HG03378 (cell line): ENCODE measurements at regions not wholly inside any gene's neighbourhood (a gene's known extent, or its start where the extent isn't known, plus 50 kb on each side); places are given as distances from the start of the nearest gene placed in this dataset.

Experiments
- ATAC-seq: cut with Tn5 transposase; IDR thresholded peaks from one replicate; pipeline ENCODE4 v1.9.1; 2021; ENCODE audit warnings: mild to moderate bottlenecking, moderate library complexity; ENCODE audit not compliant: unreplicated experiment

GRCh38 chr3:18648159-18648558 is 223.0 kb upstream of the SATB1 start:
- no peak for ATAC-seq

- no peak for ATAC-seq
Observed at GRCh38 chr3:18645619-18646018, 220.5 kb upstream of the SATB1 start.

DNA sequence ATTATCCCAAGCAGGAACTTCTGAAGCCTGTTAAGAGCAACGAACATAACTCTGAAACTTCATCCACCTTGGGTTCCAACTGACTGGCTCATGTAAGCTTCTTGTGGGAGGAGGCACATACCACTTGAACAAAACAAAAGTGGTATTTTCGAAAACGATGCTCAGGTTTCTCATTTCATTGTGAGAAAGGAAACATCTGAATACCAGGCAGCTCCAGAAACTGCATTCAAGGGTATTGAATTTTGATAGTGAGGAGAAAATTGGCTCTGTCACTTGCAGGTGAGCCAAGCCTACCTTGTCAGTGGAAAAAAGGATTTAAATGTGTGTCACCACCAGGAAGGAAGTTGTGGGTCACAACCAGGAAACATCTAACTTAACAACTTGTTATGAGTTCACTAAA is 218.1 kb upstream of the SATB1 start:
- ATAC-seq = no peak

DNA sequence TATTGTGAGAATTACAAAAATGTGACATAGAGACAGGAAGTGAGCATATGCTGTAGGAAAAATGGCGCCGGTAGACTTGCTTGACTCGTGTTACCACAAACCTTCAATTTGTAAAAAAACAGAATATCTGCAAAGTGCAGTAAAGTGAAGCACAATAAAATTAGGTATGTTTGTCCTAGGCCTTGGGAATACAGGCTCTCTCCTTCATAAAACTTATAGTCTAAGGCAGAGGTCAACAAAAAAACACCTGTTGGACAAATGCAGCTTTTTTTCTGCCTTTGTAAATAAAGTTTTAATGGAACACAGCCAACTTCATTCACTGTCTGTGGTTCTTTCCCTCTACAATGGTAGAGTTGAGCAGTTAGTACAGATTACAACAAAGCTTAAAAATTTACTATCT is 216.8 kb upstream of the SATB1 start:
- ATAC-seq = no peak

DNA sequence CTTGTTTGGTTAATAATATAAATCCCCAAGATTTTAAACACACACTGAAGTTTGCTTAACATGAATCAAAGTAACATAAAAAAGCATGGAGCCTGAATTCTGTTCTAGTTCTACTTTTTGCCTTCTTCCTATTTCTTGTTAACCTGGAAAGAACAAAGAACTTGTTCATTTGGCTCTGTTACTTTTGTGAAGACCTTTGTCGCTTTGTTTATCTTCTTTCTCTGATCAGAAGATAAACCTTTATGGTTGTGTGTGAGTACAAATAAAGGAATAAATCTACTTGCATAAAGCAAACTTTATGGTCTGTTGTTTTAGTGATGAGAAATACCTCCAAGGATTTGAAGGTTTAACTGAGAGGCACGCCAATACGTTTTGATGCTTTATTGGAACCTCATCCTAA is 210.1 kb upstream of the SATB1 start:
- ATAC-seq = no peak

DNA sequence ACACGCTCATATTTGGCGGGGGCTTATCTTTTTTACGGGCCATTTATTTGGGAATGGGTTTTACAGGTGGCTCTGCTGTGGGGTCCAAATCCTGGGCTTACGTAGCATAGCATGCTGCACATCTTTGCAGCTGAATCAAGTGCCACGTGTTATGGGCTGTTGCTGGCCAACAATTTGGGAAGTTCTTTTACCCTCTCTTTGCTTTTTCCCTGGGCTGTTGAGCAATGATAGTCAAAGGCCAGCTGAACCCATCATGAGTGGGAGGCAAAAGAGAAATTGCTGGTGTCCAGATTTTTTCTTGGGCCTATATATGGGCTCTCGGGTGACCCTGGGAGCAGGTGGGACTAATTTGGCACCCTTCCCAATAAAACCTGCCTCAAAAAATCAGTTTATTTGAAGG is 209.3 kb upstream of the SATB1 start:
- no peak for ATAC-seq

DNA sequence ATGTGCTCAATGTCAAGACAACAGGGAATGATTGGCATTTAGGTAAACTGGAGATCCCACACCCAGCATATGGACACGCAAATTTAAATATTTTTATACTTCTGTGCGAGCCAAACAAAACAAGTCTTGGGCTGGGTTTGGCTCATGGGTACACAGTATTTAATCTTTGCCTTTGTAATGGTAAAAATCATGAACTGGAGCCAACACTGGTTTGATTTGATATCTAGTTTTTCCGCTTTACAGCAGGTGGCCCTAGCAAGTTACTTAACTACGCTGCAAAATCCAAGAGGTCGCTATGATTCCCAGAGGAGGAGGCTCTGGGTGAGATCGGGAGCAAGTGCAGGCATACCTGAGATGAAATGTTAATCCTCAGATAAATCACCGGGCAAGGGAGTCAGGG is 207.9 kb upstream of the SATB1 start:
- no peak for ATAC-seq

DNA sequence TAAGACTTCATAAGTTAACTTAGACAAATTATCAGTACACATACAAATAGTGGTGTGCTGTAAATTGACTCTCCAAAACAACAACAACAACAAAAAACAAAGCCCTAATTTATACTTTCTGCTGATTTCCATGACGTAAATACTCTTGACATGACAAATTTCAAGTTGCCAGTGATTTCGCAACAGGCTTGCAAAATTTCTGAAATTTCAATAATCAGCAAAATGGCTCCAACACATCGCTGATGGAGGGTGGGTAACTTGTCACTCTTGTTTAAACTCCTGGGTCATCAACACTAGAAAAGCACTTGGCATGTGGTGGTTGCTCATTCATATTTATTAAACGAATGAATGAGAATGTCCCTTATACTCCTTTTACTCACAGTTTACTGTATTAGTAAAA is 205.2 kb upstream of the SATB1 start:
- ATAC-seq = no peak

- ATAC-seq = no peak
Observed at GRCh38 chr3:18625085-18625484, 199.9 kb upstream of the SATB1 start.

GRCh38 chr3:18623220-18623619 is 198.1 kb upstream of the SATB1 start:
- ATAC-seq = no peak

- no peak for ATAC-seq
Observed at GRCh38 chr3:18618723-18619122, 193.6 kb upstream of the SATB1 start.

GRCh38 chr3:18611991-18612390 is 186.9 kb upstream of the SATB1 start:
- no peak for ATAC-seq

GRCh38 chr3:18609187-18609586 is 184.0 kb upstream of the SATB1 start:
- ATAC-seq = no peak

DNA sequence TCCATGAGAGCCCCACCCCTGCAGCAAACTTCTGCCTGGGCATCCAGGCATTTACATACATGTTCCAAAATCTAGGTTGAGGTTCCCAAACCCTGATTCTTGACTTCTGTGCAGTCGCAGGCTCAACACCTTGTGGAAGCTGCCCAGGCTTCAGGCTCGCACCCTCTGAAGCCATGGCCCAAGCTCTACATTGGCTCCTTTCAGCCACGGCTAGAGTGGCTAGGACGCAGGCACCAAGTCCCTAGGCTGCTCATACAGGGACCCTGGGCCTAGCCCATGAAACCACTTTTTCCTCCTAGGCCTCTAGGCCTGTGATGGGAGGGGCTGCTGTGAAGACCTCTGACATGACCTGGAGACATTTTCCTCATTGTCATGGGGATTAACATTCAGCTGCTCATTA is 172.8 kb upstream of the SATB1 start:
- no peak for ATAC-seq

DNA sequence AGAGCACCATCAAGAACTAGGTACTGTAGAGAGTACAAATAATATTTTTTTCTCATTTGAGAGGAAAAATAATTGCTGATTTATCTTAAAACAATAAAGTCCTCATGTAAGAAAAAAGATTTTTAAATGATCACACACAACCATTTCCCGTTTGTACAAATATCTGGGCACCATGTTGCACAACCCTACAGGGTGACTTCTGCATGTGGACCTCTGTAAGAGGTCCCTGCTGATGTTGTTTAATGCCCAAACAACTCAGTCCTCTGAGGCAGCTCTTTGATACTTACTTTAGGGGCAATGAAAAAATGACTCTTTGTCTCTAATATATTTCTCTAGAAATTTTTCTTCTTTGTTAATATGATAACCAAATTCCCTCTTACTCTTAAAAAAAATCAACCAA is 168.1 kb upstream of the SATB1 start:
- no peak for ATAC-seq

DNA sequence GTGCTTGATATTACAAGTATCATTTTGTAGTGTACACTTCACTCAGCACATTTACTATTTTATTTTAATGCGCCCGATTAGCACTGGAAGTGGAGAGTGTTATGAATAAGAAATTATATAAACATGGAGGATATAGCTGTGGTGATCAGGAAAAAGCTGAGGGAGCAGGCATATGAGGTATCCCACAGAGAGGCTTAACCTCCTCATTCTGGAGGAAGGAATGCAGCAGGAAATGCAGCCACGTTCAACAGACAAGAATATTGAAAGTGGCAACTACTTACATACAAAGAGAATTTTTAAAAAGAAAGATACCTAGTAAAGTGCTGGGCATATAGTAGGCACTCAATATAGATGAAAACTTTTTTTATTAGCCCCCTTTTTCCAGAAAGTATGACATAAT is 166.0 kb upstream of the SATB1 start:
- no peak for ATAC-seq

DNA sequence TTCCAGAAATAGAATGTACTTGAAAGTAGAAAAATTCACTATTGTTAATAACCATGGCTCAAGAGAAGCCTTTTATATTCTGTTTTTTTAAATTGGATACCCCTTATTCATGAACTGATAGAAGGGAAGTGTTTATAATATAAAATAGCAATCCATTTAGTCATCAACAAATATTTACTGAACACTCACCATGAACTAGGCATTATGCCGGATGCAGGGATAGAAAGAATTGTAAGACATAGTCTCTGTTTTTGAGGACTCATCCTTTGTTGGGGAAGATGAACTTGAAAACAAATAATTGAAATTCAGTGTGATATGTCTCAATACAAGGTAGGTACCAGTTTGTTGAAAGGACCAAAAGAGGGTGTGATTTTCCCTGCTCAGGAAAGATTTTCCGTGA is 160.9 kb upstream of the SATB1 start:
- ATAC-seq = no peak

DNA sequence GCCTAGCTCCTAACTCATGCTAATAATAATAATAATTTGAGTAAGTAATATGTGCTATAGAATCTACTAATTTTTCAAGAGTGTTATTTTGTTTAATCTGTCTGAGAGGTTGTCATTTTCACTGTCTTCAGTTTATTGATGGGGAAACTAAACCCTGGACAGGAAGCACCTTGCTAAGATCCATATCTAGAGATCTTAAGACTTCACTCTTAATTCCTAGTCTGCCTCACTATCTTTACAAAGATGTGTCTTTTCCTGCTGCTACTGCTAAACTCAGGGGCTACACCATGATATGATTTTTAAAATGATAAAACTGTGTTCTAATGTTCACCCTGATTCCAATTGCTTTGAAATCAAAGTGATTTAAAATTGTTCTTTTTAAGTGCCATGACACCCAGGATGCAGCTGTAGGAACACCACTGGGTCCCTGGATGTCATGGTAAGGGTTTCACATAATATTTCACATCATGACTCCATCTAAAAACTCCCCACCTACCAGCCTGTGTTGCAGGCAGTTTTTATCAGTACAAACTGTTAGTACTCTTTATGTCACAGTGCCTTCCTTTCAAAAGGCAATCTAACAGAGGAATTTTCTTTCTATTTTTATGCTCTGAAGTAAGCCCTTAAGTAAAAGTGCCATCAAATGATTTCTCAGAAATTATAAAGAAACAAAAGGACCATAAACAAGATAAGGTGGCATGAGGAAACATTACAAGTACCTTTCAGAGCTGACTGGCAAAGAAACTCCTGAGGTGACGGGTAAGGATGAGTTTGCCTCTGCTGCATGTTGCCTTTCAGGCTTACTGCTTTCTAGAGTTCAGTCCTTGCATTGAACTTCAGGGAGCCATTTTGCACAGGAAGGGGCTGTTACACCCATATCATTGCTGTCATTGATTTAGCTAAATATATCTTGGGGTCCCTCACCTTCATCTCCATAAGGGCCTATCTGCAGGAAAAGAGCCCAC is 160.1 kb upstream of the SATB1 start:
- no peak for ATAC-seq

DNA sequence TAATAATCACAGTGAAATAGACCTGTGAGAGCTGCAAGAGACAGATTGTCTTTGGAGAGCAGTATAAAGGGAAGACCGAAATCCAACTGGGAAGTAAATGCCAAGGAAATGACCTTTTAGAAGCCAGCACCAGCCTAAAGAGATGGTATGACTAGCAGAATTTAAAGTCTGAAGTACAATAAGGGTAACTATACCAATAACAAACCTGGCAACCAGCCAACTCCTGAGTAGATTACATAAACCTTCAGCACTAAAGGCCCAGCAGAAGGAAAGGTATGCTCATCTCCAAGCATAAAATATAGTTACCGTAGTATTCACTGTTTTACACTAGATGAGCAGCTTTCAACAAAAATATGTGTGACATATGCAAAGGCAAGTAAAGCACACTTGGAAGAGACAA is 155.1 kb upstream of the SATB1 start:
- no peak for ATAC-seq

DNA sequence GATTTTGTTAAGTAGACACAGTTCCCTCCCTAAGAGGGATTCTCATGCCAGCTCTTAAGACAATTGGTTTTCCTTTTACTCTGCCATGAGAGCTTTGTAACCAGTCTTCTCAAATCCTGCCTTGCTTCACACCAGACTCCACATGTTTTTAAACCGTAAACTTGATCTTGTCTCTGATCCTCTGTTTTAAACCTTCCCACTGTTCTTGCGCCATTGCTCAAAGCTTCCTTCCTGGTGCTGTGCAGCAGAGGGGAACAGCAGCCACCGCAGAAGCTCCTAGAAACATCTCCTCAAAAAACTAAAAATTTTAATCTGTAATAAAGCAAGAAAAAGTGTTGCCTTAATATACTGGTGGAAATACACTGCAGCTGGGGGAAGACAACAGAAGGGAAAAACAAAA is 154.5 kb upstream of the SATB1 start:
- no peak for ATAC-seq

DNA sequence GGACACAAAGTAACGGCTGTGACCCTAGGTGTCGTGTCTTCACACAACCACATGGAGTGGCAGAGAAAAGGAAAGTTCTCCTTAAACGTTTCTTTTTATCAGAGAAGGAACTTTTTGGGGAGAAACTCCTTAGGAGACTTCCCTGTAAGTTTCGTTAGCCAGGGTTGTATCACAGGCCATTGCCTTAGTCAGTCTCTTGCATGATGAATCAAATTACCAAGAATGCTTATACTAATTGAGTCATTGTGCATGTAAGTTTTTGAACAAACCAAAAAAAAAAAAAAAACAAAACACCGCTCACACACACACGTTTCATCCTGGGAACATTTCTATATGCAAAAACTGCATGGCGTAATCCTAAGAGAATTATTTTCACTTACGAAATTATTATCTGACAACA is 150.4 kb upstream of the SATB1 start:
- ATAC-seq = no peak

DNA sequence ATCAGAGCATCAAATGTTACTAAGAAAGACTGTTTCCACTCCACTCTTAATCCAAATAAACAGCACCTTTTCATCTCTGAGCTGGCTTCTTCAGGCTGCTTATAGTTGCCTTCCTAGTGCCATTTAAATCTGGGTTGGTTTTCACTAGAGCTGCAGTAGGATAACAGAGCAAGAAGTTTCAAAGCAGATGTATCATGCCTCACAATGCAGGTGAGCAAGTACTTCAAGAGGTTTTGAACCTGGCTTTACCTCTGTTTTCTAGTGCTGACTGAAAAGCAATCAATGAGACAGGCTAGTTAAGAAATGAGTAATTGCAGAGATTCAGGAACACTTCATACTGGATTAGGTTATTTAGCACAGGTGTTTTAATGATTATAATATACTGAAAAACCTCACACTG is 147.7 kb upstream of the SATB1 start:
- ATAC-seq = no peak

DNA sequence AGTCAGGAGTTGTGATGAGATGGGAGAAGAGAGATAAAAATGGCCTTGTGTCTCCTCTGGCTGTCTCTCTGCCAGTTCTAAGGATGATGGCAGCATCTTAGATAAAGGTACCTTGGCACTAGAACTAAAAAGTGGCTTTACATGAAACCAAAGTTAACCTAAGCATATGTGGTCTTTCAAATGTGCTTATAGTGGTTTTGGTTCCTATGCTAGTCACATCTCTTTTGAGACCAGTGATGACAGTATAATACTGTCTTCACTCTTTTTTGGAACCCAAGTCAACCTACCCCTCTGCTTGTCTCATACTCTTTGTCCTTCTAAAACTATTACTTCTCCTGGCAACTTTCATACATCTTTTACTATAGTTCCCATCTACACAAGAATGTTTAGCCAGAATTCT is 142.2 kb upstream of the SATB1 start:
- no peak for ATAC-seq
